Tibial artery (tissue), 4 donors: ENCODE measurements at regions not wholly inside any gene's neighbourhood (a gene's known extent, or its start where the extent isn't known, plus 50 kb on each side); places are given as distances from the start of the nearest gene placed in this dataset.

ENCODE experiments used
- DNase-seq, 2 donors: peaks; one replicate each; pipeline ENCODE4 v3.0.0-alpha.2; 2019
- H3K27ac ChIP-seq, 2 donors: fragments of 200-600 bp; sonication (generic) in 1 of 2; 1 replicate in 1 of 2; 2 replicates in 1 of 2; pipeline ENCODE4 v1.5.1; 2018 to 2019; ENCODE audit warnings: mild to moderate bottlenecking in 1 of 2
- H3K27me3 ChIP-seq, 2 donors: fragments of 200-600 bp; sonication (generic) in 1 of 2; one replicate each; pipeline versions ENCODE4 v1.5.1 to v1.6.0; 2016 to 2019
- H3K36me3 ChIP-seq, 3 donors: fragments of 200-600 bp; sonication (generic) in 2 of 3; one replicate each; pipeline ENCODE4 v1.5.1; 2016 to 2019; ENCODE audit warnings: mild to moderate bottlenecking in 2 of 3
- H3K4me1 ChIP-seq, 4 donors: fragments of 200-600 bp; sonication (generic) in 2 of 4; 1 replicate in 3 of 4; 2 replicates in 1 of 4; pipeline ENCODE4 v1.5.1; 2016 to 2019
- H3K4me3 ChIP-seq, 2 donors: fragments of 200-600 bp; sonication (generic) in 1 of 2; 1 replicate in 1 of 2; 2 replicates in 1 of 2; pipeline ENCODE4 v1.5.1; 2018 to 2019; ENCODE audit warnings: mild to moderate bottlenecking in 2 of 2
- H3K9me3 ChIP-seq, 3 donors: fragments of 200-600 bp; sonication (generic) in 1 of 3; one replicate each; pipeline ENCODE4 v1.5.1; 2016 to 2019
- CTCF ChIP-seq, 2 experiments: fragments of 200-600 bp in 1 of 2; fragments of 450-650 bp in 1 of 2; IDR thresholded peaks; one replicate each; pipeline ENCODE4 v1.5.1; 2017 to 2019; ENCODE audit warnings: antibody characterized with exemption in 2 of 2, mild to moderate bottlenecking in 1 of 2, moderate library complexity in 1 of 2
- intact Hi-C: fragments of 100-400 bp; cut with DNase I; formaldehyde crosslinking; loops from one replicate; pipeline ENCODE4 v1.15.0; 2023; ENCODE audit warnings: low total_unique reads

GRCh38 chr4:28654618-28655017 is 1794.0 kb downstream of the STIM2 start:
- Histone ChIP-seq H3K9me3 (no peaks in the 10 kb centered on the region), H3K4me3 (no peak overlapping the region), H3K27ac (no peak overlapping the region), H3K36me3 (no peaks in the 10 kb centered on the region), H3K27me3 (no peaks in the 10 kb centered on the region), H3K4me1 (no peaks in the 10 kb centered on the region)
- no peak for TF ChIP-seq CTCF (IDR thresholded peaks at IDR 0.05)
- intact Hi-C loops: no loop called here
- DNase-seq: no peak

- Histone ChIP-seq H3K27me3 (no peaks in the 10 kb centered on the region), H3K27ac (no peak overlapping the region), H3K4me3 (no peak overlapping the region), H3K9me3 (no peaks in the 10 kb centered on the region), H3K36me3 (no peaks in the 10 kb centered on the region), H3K4me1 (no peaks in the 10 kb centered on the region)
- TF ChIP-seq CTCF (IDR thresholded peaks at IDR 0.05): no peak
- intact Hi-C loops: no loop called here
- no peak for DNase-seq
These were observed 1804.7 kb downstream of the STIM2 start for GRCh38 chr4:28665306-28665705.

GRCh38 chr4:28675582-28675981 is 1814.9 kb downstream of the STIM2 start:
- Histone ChIP-seq H3K9me3 (no peaks in the 10 kb centered on the region), H3K27ac (no peak overlapping the region), H3K4me1 (no peaks in the 10 kb centered on the region), H3K36me3 (no peaks in the 10 kb centered on the region), H3K4me3 (no peak overlapping the region), H3K27me3 (no peaks in the 10 kb centered on the region)
- intact Hi-C loops: no loop called here
- TF ChIP-seq CTCF (IDR thresholded peaks at IDR 0.05): no peak
- no peak for DNase-seq

- no peak for DNase-seq
- no peak overlapping the region for H3K27ac ChIP-seq
- no peaks in the 10 kb centered on the region for H3K9me3 ChIP-seq
- no peaks in the 10 kb centered on the region for H3K4me1 ChIP-seq
- no peaks in the 10 kb centered on the region for H3K36me3 ChIP-seq
- H3K27me3 ChIP-seq: no peaks in the 10 kb centered on the region
- no peak overlapping the region for H3K4me3 ChIP-seq
- TF ChIP-seq CTCF (IDR thresholded peaks at IDR 0.05): no peak
- intact Hi-C loops: no loop called here
These were observed 1817.2 kb downstream of the STIM2 start for GRCh38 chr4:28677808-28678207.

- no peak for DNase-seq
- TF ChIP-seq CTCF (IDR thresholded peaks at IDR 0.05): no peak
- Histone ChIP-seq H3K9me3 (no peaks in the 10 kb centered on the region), H3K4me1 (no peaks in the 10 kb centered on the region), H3K36me3 (no peaks in the 10 kb centered on the region), H3K4me3 (no peak overlapping the region), H3K27me3 (no peaks in the 10 kb centered on the region), H3K27ac (no peak overlapping the region)
- intact Hi-C loops: no loop called here
These were observed 1822.2 kb downstream of the STIM2 start for GRCh38 chr4:28682847-28683246.

GRCh38 chr4:28686618-28687017 is 1826.0 kb downstream of the STIM2 start:
- Histone ChIP-seq H3K4me3 (no peak overlapping the region), H3K27ac (no peak overlapping the region), H3K4me1 (no peaks in the 10 kb centered on the region), H3K27me3 (no peaks in the 10 kb centered on the region), H3K9me3 (no peaks in the 10 kb centered on the region), H3K36me3 (no peaks in the 10 kb centered on the region)
- no peak for TF ChIP-seq CTCF (IDR thresholded peaks at IDR 0.05)
- DNase-seq: no peak
- intact Hi-C loops: no loop called here
